Endodermal cell (in vitro differentiated cells): ENCODE measurements at regions not wholly inside any gene's neighbourhood (a gene's known extent, or its start where the extent isn't known, plus 50 kb on each side); places are given as distances from the start of the nearest gene placed in this dataset.

ENCODE experiments used
- DNase-seq: peaks from one replicate; pipeline ENCODE4 v3.0.0-alpha.2; 2017
- H3K27ac ChIP-seq: 2 replicates; pipeline ENCODE4 v1.5.1; 2013; ENCODE audit warnings: mild to moderate bottlenecking, low read depth, low read length, moderate library complexity
- H3K27me3 ChIP-seq: 2 replicates; pipeline ENCODE4 v1.6.1; 2013; ENCODE audit warnings: mild to moderate bottlenecking, low read length, moderate library complexity; ENCODE audit not compliant: insufficient read depth, control insufficient read depth, poor library complexity, severe bottlenecking
- H3K36me3 ChIP-seq: 2 replicates; pipeline ENCODE4 v1.7.0; 2013; ENCODE audit warnings: mild to moderate bottlenecking, low read length, moderate library complexity; ENCODE audit not compliant: control insufficient read depth, insufficient read depth
- H3K4me1 ChIP-seq: one replicate; pipeline ENCODE4 v1.7.0; 2013; ENCODE audit warnings: low read length; ENCODE audit not compliant: control insufficient read depth, insufficient read depth
- H3K4me3 ChIP-seq: 2 replicates; pipeline ENCODE4 v1.5.1; 2013; ENCODE audit warnings: mild to moderate bottlenecking, low read length, moderate library complexity
- H3K9ac ChIP-seq: 2 replicates; pipeline ENCODE4 v1.6.1; 2013; ENCODE audit warnings: mild to moderate bottlenecking, low read length, moderate library complexity; ENCODE audit not compliant: poor library complexity, severe bottlenecking; ENCODE audit errors: extremely low read depth
- H3K9me3 ChIP-seq: 2 replicates; pipeline ENCODE4 v1.6.1; 2013; ENCODE audit warnings: mild to moderate bottlenecking, low read length, moderate library complexity; ENCODE audit not compliant: control insufficient read depth
- H3K27ac Mint-ChIP-seq: 2 replicates; pipeline ENCODE4 v1.8.0; 2020; ENCODE audit warnings: mixed read lengths
- H3K27me3 Mint-ChIP-seq: 2 replicates; pipeline ENCODE4 v1.8.0; 2021; ENCODE audit warnings: mild to moderate bottlenecking, mixed read lengths; ENCODE audit not compliant: insufficient read depth
- H3K36me3 Mint-ChIP-seq: 2 replicates; pipeline ENCODE4 v1.8.0; 2020; ENCODE audit warnings: low read depth, mixed read lengths
- H3K4me1 Mint-ChIP-seq: 2 replicates; pipeline ENCODE4 v1.8.0; 2020; ENCODE audit warnings: mixed read lengths
- H3K4me3 Mint-ChIP-seq: 2 replicates; pipeline ENCODE4 v1.8.0; 2020; ENCODE audit warnings: mild to moderate bottlenecking, moderate library complexity, mixed read lengths
- H3K9me3 Mint-ChIP-seq: 2 replicates; pipeline ENCODE4 v1.8.0; 2020; ENCODE audit warnings: mild to moderate bottlenecking, mixed read lengths
- WGBS, 2 experiments: methylation state at CpG; one replicate each; pipeline versions ENCODE4 v1.1.5 to v1.1.7; 2013; ENCODE audit warnings: missing lambda C conversion rate in 2 of 2, mixed read lengths in 1 of 2; ENCODE audit not compliant: insufficient coverage in 1 of 2, insufficient read length in 1 of 2; 5-methylcytosine and 5-hydroxymethylcytosine counted together
- TF ChIP-seq, protein P1 (sequence below): fragments of 200-600 bp; sonication (generic); conservative IDR thresholded peaks from 2 replicates; pipeline ENCODE4 v1.5.0; 2021; ENCODE audit warnings: antibody characterized with exemption, mild to moderate bottlenecking

GRCh38 chr4:133982533-133983224, 218.9 kb downstream of the PABPC4L start:
- no peaks in the 10 kb centered on the region for H3K27me3 Mint-ChIP-seq
- no peak overlapping the region for H3K4me3 ChIP-seq
- H3K9ac ChIP-seq = no peak overlapping the region
- H3K9me3 Mint-ChIP-seq = no peaks in the 10 kb centered on the region
- no peak overlapping the region for H3K27ac ChIP-seq
- H3K36me3 ChIP-seq = no peaks in the 10 kb centered on the region
- no peaks in the 10 kb centered on the region for H3K27me3 ChIP-seq
- H3K4me3 Mint-ChIP-seq = no peak overlapping the region
- WGBS, 2 experiments = 80% methylated on average over 1 of the region's 1 CpG; no CpG with 5 or more reads in 1 of the 2 experiments
- no peak overlapping the region for H3K27ac Mint-ChIP-seq
- TF ChIP-seq, protein P1, sequence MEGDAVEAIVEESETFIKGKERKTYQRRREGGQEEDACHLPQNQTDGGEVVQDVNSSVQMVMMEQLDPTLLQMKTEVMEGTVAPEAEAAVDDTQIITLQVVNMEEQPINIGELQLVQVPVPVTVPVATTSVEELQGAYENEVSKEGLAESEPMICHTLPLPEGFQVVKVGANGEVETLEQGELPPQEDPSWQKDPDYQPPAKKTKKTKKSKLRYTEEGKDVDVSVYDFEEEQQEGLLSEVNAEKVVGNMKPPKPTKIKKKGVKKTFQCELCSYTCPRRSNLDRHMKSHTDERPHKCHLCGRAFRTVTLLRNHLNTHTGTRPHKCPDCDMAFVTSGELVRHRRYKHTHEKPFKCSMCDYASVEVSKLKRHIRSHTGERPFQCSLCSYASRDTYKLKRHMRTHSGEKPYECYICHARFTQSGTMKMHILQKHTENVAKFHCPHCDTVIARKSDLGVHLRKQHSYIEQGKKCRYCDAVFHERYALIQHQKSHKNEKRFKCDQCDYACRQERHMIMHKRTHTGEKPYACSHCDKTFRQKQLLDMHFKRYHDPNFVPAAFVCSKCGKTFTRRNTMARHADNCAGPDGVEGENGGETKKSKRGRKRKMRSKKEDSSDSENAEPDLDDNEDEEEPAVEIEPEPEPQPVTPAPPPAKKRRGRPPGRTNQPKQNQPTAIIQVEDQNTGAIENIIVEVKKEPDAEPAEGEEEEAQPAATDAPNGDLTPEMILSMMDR = no peak
- H3K9me3 ChIP-seq = peaks cover 3% of the 10 kb centered on the region
- H3K4me1 ChIP-seq = no peaks in the 10 kb centered on the region
- H3K4me1 Mint-ChIP-seq = no peaks in the 10 kb centered on the region
- no peak for DNase-seq
- H3K36me3 Mint-ChIP-seq = no peaks in the 10 kb centered on the region

DNA sequence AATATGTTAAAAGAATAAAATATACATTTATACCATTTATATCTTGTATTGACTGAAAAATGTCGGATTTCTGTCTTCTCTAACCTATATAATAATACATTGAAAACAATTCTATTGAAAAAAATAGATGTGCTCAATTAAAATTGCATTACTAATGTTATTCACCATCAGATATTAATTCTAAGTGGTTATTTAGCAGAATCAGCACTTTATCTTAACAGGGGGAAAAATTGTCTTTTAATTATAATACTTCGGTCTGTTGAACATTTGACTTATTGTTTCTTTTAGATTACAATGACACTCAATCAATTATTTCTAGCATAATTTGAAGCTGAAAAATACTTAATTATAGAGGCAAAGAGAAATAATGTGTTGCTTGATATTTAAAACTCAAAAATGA, 220.3 kb downstream of the PABPC4L start:
- Histone ChIP-seq H3K27ac (no peak overlapping the region), H3K36me3 (no peaks in the 10 kb centered on the region), H3K4me3 (no peak overlapping the region), H3K4me1 (no peaks in the 10 kb centered on the region), H3K9ac (no peak overlapping the region), H3K27me3 (no peaks in the 10 kb centered on the region), H3K9me3 (no peaks in the 10 kb centered on the region)
- H3K4me1 Mint-ChIP-seq = no peaks in the 10 kb centered on the region
- no CpG with 5 or more reads among the region's 2 CpGs for WGBS, 2 experiments
- no peaks in the 10 kb centered on the region for H3K9me3 Mint-ChIP-seq
- no peak for DNase-seq
- H3K27ac Mint-ChIP-seq = no peak overlapping the region
- H3K27me3 Mint-ChIP-seq = no peaks in the 10 kb centered on the region
- TF ChIP-seq, protein P1 = no peak
- H3K36me3 Mint-ChIP-seq = no peaks in the 10 kb centered on the region
- H3K4me3 Mint-ChIP-seq = no peak overlapping the region

DNA sequence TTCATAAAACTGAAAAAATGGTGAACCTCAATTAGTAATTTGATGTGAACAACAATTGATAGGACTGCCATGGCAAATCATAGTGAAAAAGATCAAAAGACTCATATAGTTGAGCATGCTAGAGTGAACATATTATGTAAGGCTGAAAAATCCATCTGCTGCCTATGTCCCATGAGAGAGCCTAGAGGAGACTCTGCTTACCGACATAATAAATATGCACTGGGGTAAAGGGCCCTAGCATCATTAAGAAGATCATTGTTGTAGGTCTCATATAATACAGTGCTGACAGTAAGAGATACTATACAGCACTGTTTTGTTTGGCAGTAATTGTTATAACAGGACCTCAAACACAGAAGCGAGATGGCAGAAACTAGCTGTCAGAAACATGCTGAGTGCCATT, 229.0 kb downstream of the PABPC4L start:
- Mint-ChIP-seq H3K27me3 (no peaks in the 10 kb centered on the region), H3K4me3 (no peak overlapping the region), H3K36me3 (no peaks in the 10 kb centered on the region), H3K9me3 (no peaks in the 10 kb centered on the region), H3K4me1 (peaks cover 6% of the 10 kb centered on the region), H3K27ac (no peak overlapping the region)
- H3K4me3 ChIP-seq = peak overlapping the region; percentile 57
- peaks cover 7% of the 10 kb centered on the region for H3K9me3 ChIP-seq
- TF ChIP-seq, protein P1 = no peak
- no peaks in the 10 kb centered on the region for H3K36me3 ChIP-seq
- H3K4me1 ChIP-seq = peaks cover 3% of the 10 kb centered on the region
- DNase-seq = no peak
- no peaks in the 10 kb centered on the region for H3K27me3 ChIP-seq
- 89 to 93% methylated on average over 1 to 2 of the region's 2 CpGs for WGBS, 2 experiments
- no peak overlapping the region for H3K9ac ChIP-seq
- H3K27ac ChIP-seq = no peak overlapping the region
